GM06990 (cell line): ENCODE measurements at regions not wholly inside any gene's neighbourhood (a gene's known extent, or its start where the extent isn't known, plus 50 kb on each side); places are given as distances from the start of the nearest gene placed in this dataset.

Experiments
- DNase-seq: peaks from one replicate; pipeline ENCODE4 v3.0.0-alpha.2; 2011; ENCODE audit not compliant: insufficient read length; ENCODE audit errors: extremely low read depth
- H3K27me3 ChIP-seq: replicated peaks from 2 replicates; pipeline ENCODE4 v1.6.0; 2011; ENCODE audit warnings: low read length; ENCODE audit not compliant: control insufficient read depth, insufficient read depth
- H3K36me3 ChIP-seq: 2 replicates; pipeline ENCODE4 v1.5.1; 2011; ENCODE audit warnings: low read length; ENCODE audit not compliant: control insufficient read depth, insufficient read depth
- H3K4me3 ChIP-seq: replicated peaks from 2 replicates; pipeline ENCODE4 v1.5.1; 2011; ENCODE audit warnings: low read depth, mild to moderate bottlenecking, control low read depth, low read length
- TF ChIP-seq, protein P1 (sequence below): IDR thresholded peaks from 2 replicates; pipeline ENCODE4 v1.5.1; 2011; ENCODE audit warnings: low read length, control low read depth, mild to moderate bottlenecking, inconsistent platforms; ENCODE audit not compliant: insufficient read depth, poor library complexity, severe bottlenecking

DNA sequence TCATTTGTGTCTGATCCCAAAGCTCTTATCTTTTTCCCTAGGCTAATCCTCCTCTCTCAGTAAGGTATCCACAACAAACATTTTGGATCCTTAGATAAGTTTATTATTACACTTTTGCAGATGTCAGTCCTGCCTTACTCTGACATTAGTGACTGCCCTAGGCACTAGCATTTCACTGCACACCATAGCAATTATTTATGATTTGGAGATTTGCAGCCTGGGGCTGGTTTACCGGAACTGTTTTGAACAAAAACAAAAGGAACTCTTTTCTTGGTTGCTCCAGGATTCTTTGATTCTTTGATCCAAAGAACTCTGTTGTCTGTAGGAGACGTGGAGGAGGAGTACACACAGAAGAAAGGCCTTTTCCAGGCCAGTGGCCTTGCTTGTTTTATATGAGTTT is 80.4 kb downstream of the EDNRB start:
- TF ChIP-seq, protein P1, sequence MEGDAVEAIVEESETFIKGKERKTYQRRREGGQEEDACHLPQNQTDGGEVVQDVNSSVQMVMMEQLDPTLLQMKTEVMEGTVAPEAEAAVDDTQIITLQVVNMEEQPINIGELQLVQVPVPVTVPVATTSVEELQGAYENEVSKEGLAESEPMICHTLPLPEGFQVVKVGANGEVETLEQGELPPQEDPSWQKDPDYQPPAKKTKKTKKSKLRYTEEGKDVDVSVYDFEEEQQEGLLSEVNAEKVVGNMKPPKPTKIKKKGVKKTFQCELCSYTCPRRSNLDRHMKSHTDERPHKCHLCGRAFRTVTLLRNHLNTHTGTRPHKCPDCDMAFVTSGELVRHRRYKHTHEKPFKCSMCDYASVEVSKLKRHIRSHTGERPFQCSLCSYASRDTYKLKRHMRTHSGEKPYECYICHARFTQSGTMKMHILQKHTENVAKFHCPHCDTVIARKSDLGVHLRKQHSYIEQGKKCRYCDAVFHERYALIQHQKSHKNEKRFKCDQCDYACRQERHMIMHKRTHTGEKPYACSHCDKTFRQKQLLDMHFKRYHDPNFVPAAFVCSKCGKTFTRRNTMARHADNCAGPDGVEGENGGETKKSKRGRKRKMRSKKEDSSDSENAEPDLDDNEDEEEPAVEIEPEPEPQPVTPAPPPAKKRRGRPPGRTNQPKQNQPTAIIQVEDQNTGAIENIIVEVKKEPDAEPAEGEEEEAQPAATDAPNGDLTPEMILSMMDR, result no peak
- Histone ChIP-seq H3K36me3 (no peaks in the 10 kb centered on the region), H3K4me3 (no peak overlapping the region), H3K27me3 (no peaks in the 10 kb centered on the region)
- no peak for DNase-seq

DNA sequence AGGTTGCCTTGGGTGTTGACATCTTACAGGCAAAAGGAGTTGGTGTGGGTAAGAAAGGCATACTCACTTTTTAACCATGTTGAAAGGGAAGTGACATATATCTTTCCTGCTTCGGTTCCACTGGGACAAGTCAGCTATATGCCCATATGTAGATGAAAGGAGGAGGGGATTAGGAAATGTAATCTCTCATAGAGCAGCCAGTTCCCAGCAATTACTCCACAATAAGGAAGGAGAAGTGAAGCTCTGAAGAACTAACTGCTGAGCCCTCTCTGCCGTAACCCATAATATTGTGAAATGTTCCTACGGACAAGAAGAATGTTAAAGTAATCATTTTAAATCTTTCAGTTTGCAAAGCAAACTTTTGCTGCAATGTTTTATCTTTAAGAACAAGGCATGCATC is 82.2 kb downstream of the EDNRB start:
- H3K27me3 ChIP-seq, result no peaks in the 10 kb centered on the region
- H3K36me3 ChIP-seq, result no peaks in the 10 kb centered on the region
- no peak for DNase-seq
- no peak overlapping the region for H3K4me3 ChIP-seq
- TF ChIP-seq, protein P1, result no peak

DNA sequence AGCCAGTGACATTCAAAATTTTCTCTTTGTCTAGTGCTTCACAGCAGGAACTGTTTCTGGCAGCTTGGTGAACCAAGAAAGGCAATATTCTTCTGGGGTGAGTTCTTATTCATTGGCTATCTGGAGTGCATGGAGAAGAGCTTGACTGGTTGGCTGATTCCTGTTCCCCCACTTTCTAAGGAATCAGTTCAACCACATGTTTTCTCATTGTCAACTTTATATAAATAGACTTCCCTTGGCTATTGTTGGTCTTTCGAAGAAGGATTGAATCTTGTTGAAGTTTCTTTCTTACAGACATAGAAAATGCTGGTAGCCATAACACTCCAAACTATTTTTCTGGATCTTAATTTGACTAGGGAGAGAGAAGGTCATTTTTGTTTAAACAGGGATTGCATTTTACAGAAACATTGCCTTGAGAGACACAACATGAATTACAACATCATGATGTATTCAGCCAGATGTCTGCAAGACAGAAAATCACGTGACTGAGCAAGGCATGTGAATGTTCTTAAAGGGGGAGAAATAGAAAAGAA is 85.2 kb downstream of the EDNRB start:
- no peak for DNase-seq
- TF ChIP-seq, protein P1, result no peak
- Histone ChIP-seq H3K36me3 (no peaks in the 10 kb centered on the region), H3K27me3 (no peaks in the 10 kb centered on the region), H3K4me3 (no peak overlapping the region)

DNA sequence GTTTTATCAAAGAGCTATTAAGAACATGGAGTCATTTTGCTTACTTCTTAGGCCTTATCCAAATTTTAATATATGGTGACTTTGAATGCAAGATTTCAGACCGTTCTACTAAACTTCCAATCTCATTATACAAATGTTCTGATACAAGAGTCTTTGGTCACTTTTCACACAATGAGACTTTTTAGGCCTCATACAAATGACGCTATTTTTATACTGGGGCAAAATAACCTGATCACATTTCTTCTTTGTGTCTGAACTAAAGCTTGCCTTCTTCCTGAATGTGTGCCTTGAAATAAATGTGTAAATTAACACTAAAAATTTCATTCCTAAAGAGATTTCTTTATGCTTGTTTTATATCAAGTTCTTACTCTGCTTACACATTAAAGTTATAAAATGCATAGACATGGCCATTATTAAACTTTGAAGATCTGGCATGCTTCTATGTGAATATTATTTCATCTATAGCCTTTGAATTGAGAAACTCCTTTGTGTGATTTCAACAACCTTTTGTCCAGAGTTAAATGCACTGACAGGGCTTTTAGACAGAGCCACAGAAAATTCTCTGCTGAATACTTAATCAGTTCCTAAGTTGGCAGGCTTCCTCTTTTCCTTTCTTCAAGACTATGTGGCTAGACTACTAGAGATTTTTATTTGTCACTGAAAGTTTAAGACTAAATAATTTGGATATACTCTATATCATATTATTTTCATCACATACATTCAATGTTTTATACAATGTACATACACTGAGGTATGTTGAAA is 86.1 kb downstream of the EDNRB start:
- TF ChIP-seq, protein P1, result no peak
- H3K36me3 ChIP-seq, result no peaks in the 10 kb centered on the region
- DNase-seq, result no peak
- H3K27me3 ChIP-seq, result no peaks in the 10 kb centered on the region
- H3K4me3 ChIP-seq, result no peak overlapping the region

DNA sequence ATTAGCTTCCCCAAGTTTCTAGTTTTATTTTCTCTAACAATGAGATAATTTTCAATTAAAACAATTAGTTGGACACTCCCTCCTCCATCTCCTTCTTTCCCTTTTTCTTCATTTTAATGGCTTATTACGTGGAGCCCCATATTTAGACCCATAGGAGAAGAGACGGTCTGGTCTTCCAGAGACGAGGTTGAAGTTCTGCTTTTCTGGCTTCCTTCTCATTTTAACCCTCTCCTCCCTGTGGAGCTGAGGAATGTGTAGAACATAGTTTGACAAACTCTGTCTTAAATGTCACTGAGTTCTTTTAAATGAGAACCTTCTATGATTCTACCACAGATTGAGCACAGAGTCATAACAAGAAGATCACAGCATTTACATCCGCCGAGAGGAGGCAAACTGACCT is 86.8 kb downstream of the EDNRB start:
- TF ChIP-seq, protein P1, result no peak
- Histone ChIP-seq H3K4me3 (no peak overlapping the region), H3K36me3 (no peaks in the 10 kb centered on the region), H3K27me3 (no peaks in the 10 kb centered on the region)
- DNase-seq, result no peak

DNA sequence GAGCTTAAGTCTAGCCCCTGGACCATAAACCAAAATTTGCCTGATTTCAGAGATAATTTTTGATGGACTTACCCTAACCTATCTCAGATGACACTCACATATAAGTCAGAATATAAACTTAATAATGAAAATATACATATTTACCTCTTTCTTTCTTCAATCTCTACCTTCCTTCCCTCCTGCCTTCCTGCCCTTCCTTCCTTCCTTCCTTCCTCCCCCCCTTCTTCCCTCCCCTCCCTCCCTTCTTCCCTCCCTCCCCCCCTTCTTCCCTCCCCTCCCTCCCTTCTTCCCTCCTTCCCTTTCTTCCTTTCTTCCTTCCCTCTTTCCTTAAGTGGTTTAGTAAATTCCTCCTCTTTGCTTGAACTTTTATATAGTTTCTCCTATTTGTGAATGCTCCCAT is 88.7 kb downstream of the EDNRB start:
- Histone ChIP-seq H3K4me3 (no peak overlapping the region), H3K36me3 (no peaks in the 10 kb centered on the region), H3K27me3 (no peaks in the 10 kb centered on the region)
- TF ChIP-seq, protein P1, result no peak
- no peak for DNase-seq
